Fibroblast of the aortic adventitia (primary cell): ENCODE measurements at regions not wholly inside any gene's neighbourhood (a gene's known extent, or its start where the extent isn't known, plus 50 kb on each side); places are given as distances from the start of the nearest gene placed in this dataset.

Source experiments
- DNase-seq: peaks from one replicate; pipeline ENCODE4 v3.0.0-alpha.2; 2010; ENCODE audit warnings: low read depth
- H3K4me3 ChIP-seq: 2 replicates; pipeline ENCODE4 v1.5.1; 2011; ENCODE audit warnings: low read depth, mild to moderate bottlenecking, control low read depth, low read length, moderate library complexity
- CTCF ChIP-seq: IDR thresholded peaks from 2 replicates; pipeline ENCODE4 v1.5.1; 2011; ENCODE audit warnings: mild to moderate bottlenecking, low read length, control low read depth, inconsistent platforms; ENCODE audit not compliant: insufficient read depth

GRCh38 chr4:45663003-45663402, 460.9 kb downstream of the GABRG1 start:
- H3K4me3 ChIP-seq, result no peak overlapping the region
- peak; percentile 13 for DNase-seq
- no peak for TF ChIP-seq CTCF

- TF ChIP-seq CTCF, result no peak
- H3K4me3 ChIP-seq, result no peak overlapping the region
- DNase-seq, result no peak
Observed at GRCh38 chr4:45661893-45662292, 462.0 kb downstream of the GABRG1 start.

GRCh38 chr4:45650545-45650944, 473.3 kb downstream of the GABRG1 start:
- TF ChIP-seq CTCF, result no peak

GRCh38 chr4:45648846-45649245, 475.0 kb downstream of the GABRG1 start:
- no peak for DNase-seq
- H3K4me3 ChIP-seq, result no peak overlapping the region
- TF ChIP-seq CTCF, result no peak

More at GRCh38 chr4:45650545-45650944, 473.3 kb downstream of the GABRG1 start:
- DNase-seq, result no peak
- no peak overlapping the region for H3K4me3 ChIP-seq

- no peak overlapping the region for H3K4me3 ChIP-seq
- no peak for DNase-seq
- no peak for TF ChIP-seq CTCF
Observed at GRCh38 chr4:45647823-45648222, 476.0 kb downstream of the GABRG1 start.

GRCh38 chr4:45646885-45647590, 476.8 kb downstream of the GABRG1 start:
- no peak overlapping the region for H3K4me3 ChIP-seq
- TF ChIP-seq CTCF, result no peak
- no peak for DNase-seq

- TF ChIP-seq CTCF, result no peak
- no peak overlapping the region for H3K4me3 ChIP-seq
- DNase-seq, result no peak
Observed at GRCh38 chr4:45640281-45640680, 483.6 kb downstream of the GABRG1 start.
